BLaER1 (cell line): ENCODE measurements at regions not wholly inside any gene's neighbourhood (a gene's known extent, or its start where the extent isn't known, plus 50 kb on each side); places are given as distances from the start of the nearest gene placed in this dataset.

Experiments
- H3K27ac ChIP-seq: shearing (Covaris generic); formaldehyde crosslinking; 2 replicates; pipeline ENCODE4 v1.8.1; 2022
- H3K27me3 ChIP-seq: shearing (Covaris generic); formaldehyde crosslinking; 2 replicates; pipeline ENCODE4 v1.8.1; 2022
- H3K36me3 ChIP-seq: shearing (Covaris generic); formaldehyde crosslinking; 2 replicates; pipeline ENCODE4 v1.8.1; 2022
- H3K4me1 ChIP-seq: shearing (Covaris generic); formaldehyde crosslinking; 2 replicates; pipeline ENCODE4 v1.8.1; 2022
- H3K4me2 ChIP-seq: shearing (Covaris generic); formaldehyde crosslinking; 2 replicates; pipeline ENCODE4 v1.8.1; 2022
- H3K4me3 ChIP-seq: shearing (Covaris generic); formaldehyde crosslinking; 2 replicates; pipeline ENCODE4 v1.8.1; 2022
- H3K9ac ChIP-seq: shearing (Covaris generic); formaldehyde crosslinking; 2 replicates; pipeline ENCODE4 v1.8.1; 2022
- H3K9me3 ChIP-seq: shearing (Covaris generic); formaldehyde crosslinking; 2 replicates; pipeline ENCODE4 v1.8.1; 2022
- H4K20me1 ChIP-seq: shearing (Covaris generic); formaldehyde crosslinking; 2 replicates; pipeline ENCODE4 v1.8.1; 2022
- Cebpa-rat ChIP-seq: shearing (Covaris generic); IDR thresholded peaks from 2 replicates; pipeline ENCODE4 v1.8.1; 2022

- Histone ChIP-seq H3K36me3 (no peaks in the 10 kb centered on the region), H3K9me3 (peaks cover 4% of the 10 kb centered on the region; the same call in 1 of the 2 replicates)
- TF ChIP-seq Cebpa-rat = no peak
Observed at GRCh38 chr11:133619973-133620372, 87.7 kb upstream of the OPCML start.

GRCh38 chr11:133619397-133619796 is 87.1 kb upstream of the OPCML start:
- H3K36me3 ChIP-seq = no peaks in the 10 kb centered on the region
- no peak overlapping the region for H3K9ac ChIP-seq
- no peaks in the 10 kb centered on the region for H3K4me1 ChIP-seq
- H3K27ac ChIP-seq = no peak overlapping the region
- H3K4me3 ChIP-seq = no peak overlapping the region
- peaks cover 4% of the 10 kb centered on the region; the same call in 1 of the 2 replicates for H3K9me3 ChIP-seq
- no peaks in the 10 kb centered on the region for H3K27me3 ChIP-seq
- H4K20me1 ChIP-seq = no peaks in the 10 kb centered on the region
- no peak overlapping the region for H3K4me2 ChIP-seq
- TF ChIP-seq Cebpa-rat = no peak

More at GRCh38 chr11:133619973-133620372, 87.7 kb upstream of the OPCML start:
- Histone ChIP-seq H3K4me1 (no peaks in the 10 kb centered on the region), H3K27me3 (no peaks in the 10 kb centered on the region), H3K4me2 (no peak overlapping the region), H3K9ac (no peak overlapping the region), H3K4me3 (no peak overlapping the region), H4K20me1 (no peaks in the 10 kb centered on the region), H3K27ac (no peak overlapping the region)

- Histone ChIP-seq H3K4me1 (no peaks in the 10 kb centered on the region), H3K9ac (no peak overlapping the region), H3K4me3 (no peak overlapping the region), H3K27ac (no peak overlapping the region), H3K27me3 (no peaks in the 10 kb centered on the region), H4K20me1 (no peaks in the 10 kb centered on the region), H3K9me3 (peaks cover 4% of the 10 kb centered on the region; the same call in 1 of the 2 replicates), H3K36me3 (no peaks in the 10 kb centered on the region), H3K4me2 (no peak overlapping the region)
- no peak for TF ChIP-seq Cebpa-rat
Observed at GRCh38 chr11:133618544-133618943, 86.2 kb upstream of the OPCML start.

GRCh38 chr11:133608496-133608895 is 76.2 kb upstream of the OPCML start:
- H3K27me3 ChIP-seq = no peaks in the 10 kb centered on the region
- H3K36me3 ChIP-seq = no peaks in the 10 kb centered on the region
- H3K4me1 ChIP-seq = no peaks in the 10 kb centered on the region
- TF ChIP-seq Cebpa-rat = no peak
- H3K4me2 ChIP-seq = no peak overlapping the region
- H3K27ac ChIP-seq = no peak overlapping the region
- no peak overlapping the region for H3K9ac ChIP-seq
- peaks cover 14% of the 10 kb centered on the region for H3K9me3 ChIP-seq
- no peaks in the 10 kb centered on the region for H4K20me1 ChIP-seq
- no peak overlapping the region for H3K4me3 ChIP-seq

GRCh38 chr11:133606124-133606523 is 73.8 kb upstream of the OPCML start:
- no peaks in the 10 kb centered on the region for H3K4me1 ChIP-seq
- H3K9ac ChIP-seq = no peak overlapping the region
- H3K9me3 ChIP-seq = peaks cover 14% of the 10 kb centered on the region
- no peak for TF ChIP-seq Cebpa-rat
- H3K4me2 ChIP-seq = no peak overlapping the region
- no peak overlapping the region for H3K4me3 ChIP-seq
- no peaks in the 10 kb centered on the region for H3K36me3 ChIP-seq
- no peaks in the 10 kb centered on the region for H3K27me3 ChIP-seq
- H3K27ac ChIP-seq = no peak overlapping the region
- H4K20me1 ChIP-seq = no peaks in the 10 kb centered on the region

- no peaks in the 10 kb centered on the region for H3K4me1 ChIP-seq
- H3K4me3 ChIP-seq = no peak overlapping the region
- TF ChIP-seq Cebpa-rat = no peak
- H3K4me2 ChIP-seq = no peak overlapping the region
- no peaks in the 10 kb centered on the region for H4K20me1 ChIP-seq
- H3K27ac ChIP-seq = no peak overlapping the region
- peaks cover 12% of the 10 kb centered on the region for H3K9me3 ChIP-seq
- no peak overlapping the region for H3K9ac ChIP-seq
- H3K36me3 ChIP-seq = no peaks in the 10 kb centered on the region
- H3K27me3 ChIP-seq = no peaks in the 10 kb centered on the region
Observed at GRCh38 chr11:133605482-133605881, 73.2 kb upstream of the OPCML start.

- H3K27ac ChIP-seq = no peak overlapping the region
- no peaks in the 10 kb centered on the region for H3K9me3 ChIP-seq
- no peak for TF ChIP-seq Cebpa-rat
- H3K4me2 ChIP-seq = no peak overlapping the region
- H3K27me3 ChIP-seq = no peaks in the 10 kb centered on the region
- no peak overlapping the region for H3K9ac ChIP-seq
- no peak overlapping the region for H3K4me3 ChIP-seq
- H3K4me1 ChIP-seq = no peaks in the 10 kb centered on the region
- no peaks in the 10 kb centered on the region for H3K36me3 ChIP-seq
- no peaks in the 10 kb centered on the region for H4K20me1 ChIP-seq
Observed at GRCh38 chr11:133601641-133602040, 69.3 kb upstream of the OPCML start.

GRCh38 chr11:133600786-133601185 is 68.5 kb upstream of the OPCML start:
- no peaks in the 10 kb centered on the region for H3K9me3 ChIP-seq
- no peak overlapping the region for H3K4me2 ChIP-seq
- H3K4me1 ChIP-seq = no peaks in the 10 kb centered on the region
- H3K36me3 ChIP-seq = no peaks in the 10 kb centered on the region
- H3K4me3 ChIP-seq = no peak overlapping the region
- no peaks in the 10 kb centered on the region for H4K20me1 ChIP-seq
- no peak overlapping the region for H3K9ac ChIP-seq
- no peak for TF ChIP-seq Cebpa-rat
- no peak overlapping the region for H3K27ac ChIP-seq
- H3K27me3 ChIP-seq = no peaks in the 10 kb centered on the region

GRCh38 chr11:133600306-133600705 is 68.0 kb upstream of the OPCML start:
- Histone ChIP-seq H3K27me3 (no peaks in the 10 kb centered on the region), H4K20me1 (no peaks in the 10 kb centered on the region), H3K4me3 (no peak overlapping the region), H3K9ac (no peak overlapping the region), H3K9me3 (no peaks in the 10 kb centered on the region), H3K27ac (no peak overlapping the region), H3K4me2 (no peak overlapping the region), H3K4me1 (no peaks in the 10 kb centered on the region), H3K36me3 (no peaks in the 10 kb centered on the region)
- TF ChIP-seq Cebpa-rat = no peak

- no peaks in the 10 kb centered on the region for H3K27me3 ChIP-seq
- no peak overlapping the region for H3K4me3 ChIP-seq
- H3K9ac ChIP-seq = no peak overlapping the region
- no peaks in the 10 kb centered on the region for H3K36me3 ChIP-seq
- H3K4me2 ChIP-seq = no peak overlapping the region
- H4K20me1 ChIP-seq = no peaks in the 10 kb centered on the region
- H3K27ac ChIP-seq = no peak overlapping the region
- no peaks in the 10 kb centered on the region for H3K9me3 ChIP-seq
- no peaks in the 10 kb centered on the region for H3K4me1 ChIP-seq
- no peak for TF ChIP-seq Cebpa-rat
Observed at GRCh38 chr11:133598906-133599305, 66.6 kb upstream of the OPCML start.

GRCh38 chr11:133597236-133597635 is 64.9 kb upstream of the OPCML start:
- H3K27ac ChIP-seq = no peak overlapping the region
- H3K9me3 ChIP-seq = no peaks in the 10 kb centered on the region
- no peak for TF ChIP-seq Cebpa-rat

More at GRCh38 chr11:133597236-133597635, 64.9 kb upstream of the OPCML start:
- Histone ChIP-seq H4K20me1 (no peaks in the 10 kb centered on the region), H3K27me3 (no peaks in the 10 kb centered on the region), H3K4me3 (no peak overlapping the region), H3K4me2 (no peak overlapping the region), H3K36me3 (no peaks in the 10 kb centered on the region), H3K4me1 (no peaks in the 10 kb centered on the region), H3K9ac (no peak overlapping the region)
